ENCODE measurements at regions not wholly inside any gene's neighbourhood (a gene's known extent, or its start where the extent isn't known, plus 50 kb on each side); places are given as distances from the start of the nearest gene placed in this dataset.

GRCh38 chr4:182967403-182967802, 50.2 kb upstream of the DCTD start:
- TF ChIP-seq CTCF (IDR thresholded peaks at IDR 0.05) (no peak), POLR2A (IDR thresholded peaks at IDR 0.05) (no peak)
